Esophagus muscularis mucosa (tissue), 4 donors: ENCODE measurements at regions not wholly inside any gene's neighbourhood (a gene's known extent, or its start where the extent isn't known, plus 50 kb on each side); places are given as distances from the start of the nearest gene placed in this dataset.

Source experiments
- CTCF ChIP-seq, 3 experiments: fragments of 200-600 bp in 2 of 3; fragments of 450-650 bp in 1 of 3; sonication (generic) in 2 of 3; IDR thresholded peaks; one replicate each; pipeline ENCODE4 v1.5.1; 2017 to 2019; ENCODE audit warnings: antibody characterized with exemption in 3 of 3, mild to moderate bottlenecking in 2 of 3, moderate library complexity in 1 of 3
- EP300 ChIP-seq: sonication (generic); formaldehyde crosslinking; IDR thresholded peaks from one replicate; pipeline ENCODE4 v1.6.1; 2017; ENCODE audit warnings: antibody characterized with exemption
- POLR2A ChIP-seq: fragments of 450-650 bp; IDR thresholded peaks from one replicate; pipeline ENCODE4 v1.6.1; 2017; ENCODE audit warnings: antibody characterized with exemption, moderate library complexity, mild to moderate bottlenecking, low read depth

DNA sequence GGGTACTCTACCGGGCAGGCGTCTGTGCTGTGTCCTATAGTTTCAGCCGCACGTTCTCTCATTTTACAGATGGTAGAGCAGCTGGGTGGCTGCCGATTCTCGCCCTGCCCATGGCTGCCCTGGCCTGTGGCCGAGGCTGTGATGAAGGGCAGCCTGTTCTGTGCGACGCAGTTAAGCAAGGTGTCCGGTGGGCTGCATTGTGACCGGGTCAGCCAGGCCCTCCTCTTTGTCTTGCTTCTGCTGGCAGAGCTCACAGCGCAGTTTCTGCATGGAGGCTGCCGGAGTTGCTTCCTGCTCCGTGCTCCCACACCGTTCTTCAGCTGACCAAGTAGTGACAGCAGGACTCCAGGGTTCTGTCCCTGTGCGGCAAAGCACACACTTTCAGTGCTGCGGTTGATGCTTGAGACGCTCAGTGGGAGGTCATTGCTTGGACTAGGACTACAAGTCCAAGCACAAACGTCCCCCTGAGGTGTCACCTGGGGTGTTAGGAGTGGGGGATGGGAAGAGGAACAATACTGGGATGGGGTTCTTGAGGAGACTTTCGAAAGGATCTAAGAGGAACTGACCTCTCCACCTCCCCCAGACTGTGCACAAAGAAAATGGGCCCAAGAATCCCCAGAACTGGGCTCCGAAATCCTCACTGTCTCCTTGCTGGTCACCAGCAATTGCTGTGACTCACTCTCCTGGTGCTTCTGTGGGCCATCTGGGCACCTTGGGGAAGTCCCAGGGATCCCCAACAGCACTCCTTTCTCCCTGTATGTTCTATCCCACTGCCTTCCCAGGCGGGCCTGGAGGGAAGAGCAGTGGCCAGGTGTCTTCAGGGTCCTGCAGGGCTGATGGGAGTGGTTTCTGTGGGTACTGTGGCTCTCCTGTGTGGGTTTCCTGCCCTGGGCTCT, 58.2 kb downstream of the GADD45G start:
- TF ChIP-seq POLR2A (no peak), EP300 (no peak), CTCF (IDR thresholded peaks at IDR 0.05) (no peak)
